Gastroesophageal sphincter (tissue), 4 donors: ENCODE measurements at regions not wholly inside any gene's neighbourhood (a gene's known extent, or its start where the extent isn't known, plus 50 kb on each side); places are given as distances from the start of the nearest gene placed in this dataset.

ENCODE experiments used
- ATAC-seq: fragments of 150-250 bp; one replicate; pipeline ENCODE4 v1.9.1; 2016; ENCODE audit warnings: mild to moderate bottlenecking, moderate library complexity
- H3K27ac ChIP-seq, 4 donors: fragments of 200-600 bp; sonication (generic) in 3 of 4; 1 replicate in 3 of 4; 2 replicates in 1 of 4; pipeline ENCODE4 v1.5.1; 2016 to 2019
- H3K27me3 ChIP-seq: fragments of 200-600 bp; sonication (generic); one replicate; pipeline ENCODE4 v1.5.1; 2019
- H3K36me3 ChIP-seq, 2 donors: fragments of 200-600 bp; sonication (generic); one replicate each; pipeline ENCODE4 v1.5.1; 2019; ENCODE audit warnings: control low read depth in 1 of 2
- H3K4me1 ChIP-seq, 3 donors: fragments of 200-600 bp; sonication (generic); 1 replicate in 2 of 3; 2 replicates in 1 of 3; pipeline ENCODE4 v1.5.1; 2016 to 2019; ENCODE audit warnings: control low read depth in 2 of 3
- H3K4me3 ChIP-seq, 2 donors: fragments of 200-600 bp; sonication (generic); one replicate each; pipeline ENCODE4 v1.5.1; 2019; ENCODE audit warnings: mild to moderate bottlenecking in 1 of 2, moderate library complexity in 1 of 2
- H3K9me3 ChIP-seq, 3 donors: fragments of 200-600 bp; sonication (generic); one replicate each; pipeline ENCODE4 v1.5.1; 2017 to 2019; ENCODE audit warnings: control low read depth in 2 of 3
- EP300 ChIP-seq: sonication (generic); formaldehyde crosslinking; IDR thresholded peaks from one replicate; pipeline ENCODE4 v1.6.1; 2017; ENCODE audit warnings: antibody characterized with exemption, mild to moderate bottlenecking
- POLR2A ChIP-seq, 2 donors: fragments of 450-650 bp; IDR thresholded peaks; one replicate each; pipeline ENCODE4 v1.6.1; 2017; ENCODE audit warnings: antibody characterized with exemption in 2 of 2, mild to moderate bottlenecking in 2 of 2, moderate library complexity in 1 of 2
- POLR2AphosphoS5 ChIP-seq: sonication (generic); formaldehyde crosslinking; IDR thresholded peaks from one replicate; pipeline ENCODE4 v1.6.1; 2017; ENCODE audit warnings: antibody characterized with exemption
- WGBS, 2 donors: methylation state at CpG; one replicate each; pipeline ENCODE4 v1.1.5; 2018; ENCODE audit warnings: low coverage in 1 of 2; 5-methylcytosine and 5-hydroxymethylcytosine counted together
- TF ChIP-seq, protein P1 (sequence below), 4 experiments: fragments of 200-600 bp in 2 of 4; fragments of 450-650 bp in 2 of 4; sonication (generic) in 1 of 4; IDR thresholded peaks; one replicate each; pipeline ENCODE4 v1.5.1; 2017 to 2019; ENCODE audit warnings: antibody characterized with exemption in 4 of 4, mild to moderate bottlenecking in 2 of 4, moderate library complexity in 2 of 4

DNA sequence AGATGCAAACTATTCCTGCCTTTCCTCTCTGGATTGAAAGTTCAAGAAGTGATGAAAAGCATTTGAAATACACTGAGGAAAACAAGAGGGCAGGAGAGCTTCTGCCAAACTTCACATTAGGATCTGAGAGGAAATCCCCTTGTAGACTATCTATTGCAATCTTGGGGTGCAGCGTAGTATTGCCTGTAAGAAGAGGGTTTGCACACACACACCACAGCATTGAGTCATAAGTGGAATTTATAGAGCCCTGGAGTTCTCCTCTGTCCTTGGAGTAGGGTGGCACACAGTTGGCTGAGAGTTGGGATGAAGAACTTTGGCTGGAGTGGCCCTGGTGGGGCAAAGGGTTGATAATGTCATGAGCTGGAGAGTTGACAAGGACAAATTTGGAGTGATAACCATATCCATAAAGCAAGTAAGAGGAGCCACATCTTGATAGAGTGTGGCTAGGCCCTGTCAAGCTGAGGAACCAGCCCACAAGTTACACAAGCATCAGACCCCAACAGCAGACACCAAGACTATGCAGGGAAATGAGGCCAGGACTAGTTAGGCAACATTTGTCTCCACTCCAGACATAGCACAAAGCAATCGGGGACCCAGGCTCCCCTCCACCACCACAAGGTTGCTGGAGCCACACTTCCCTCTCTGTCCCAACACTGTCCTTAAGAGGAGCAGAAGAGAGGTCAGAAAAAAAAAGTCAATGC lies 520.9 kb downstream of the KLF5 start:
- no peak overlapping the region for H3K27ac ChIP-seq
- no peaks in the 10 kb centered on the region for H3K9me3 ChIP-seq
- TF ChIP-seq, protein P1, sequence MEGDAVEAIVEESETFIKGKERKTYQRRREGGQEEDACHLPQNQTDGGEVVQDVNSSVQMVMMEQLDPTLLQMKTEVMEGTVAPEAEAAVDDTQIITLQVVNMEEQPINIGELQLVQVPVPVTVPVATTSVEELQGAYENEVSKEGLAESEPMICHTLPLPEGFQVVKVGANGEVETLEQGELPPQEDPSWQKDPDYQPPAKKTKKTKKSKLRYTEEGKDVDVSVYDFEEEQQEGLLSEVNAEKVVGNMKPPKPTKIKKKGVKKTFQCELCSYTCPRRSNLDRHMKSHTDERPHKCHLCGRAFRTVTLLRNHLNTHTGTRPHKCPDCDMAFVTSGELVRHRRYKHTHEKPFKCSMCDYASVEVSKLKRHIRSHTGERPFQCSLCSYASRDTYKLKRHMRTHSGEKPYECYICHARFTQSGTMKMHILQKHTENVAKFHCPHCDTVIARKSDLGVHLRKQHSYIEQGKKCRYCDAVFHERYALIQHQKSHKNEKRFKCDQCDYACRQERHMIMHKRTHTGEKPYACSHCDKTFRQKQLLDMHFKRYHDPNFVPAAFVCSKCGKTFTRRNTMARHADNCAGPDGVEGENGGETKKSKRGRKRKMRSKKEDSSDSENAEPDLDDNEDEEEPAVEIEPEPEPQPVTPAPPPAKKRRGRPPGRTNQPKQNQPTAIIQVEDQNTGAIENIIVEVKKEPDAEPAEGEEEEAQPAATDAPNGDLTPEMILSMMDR (IDR thresholded peaks at IDR 0.05): no peak
- TF ChIP-seq POLR2AphosphoS5: no peak
- TF ChIP-seq POLR2A (IDR thresholded peaks at IDR 0.05): no peak
- no peak for TF ChIP-seq EP300
- no peaks in the 10 kb centered on the region for H3K36me3 ChIP-seq
- H3K27me3 ChIP-seq: no peaks in the 10 kb centered on the region
- 96% methylated on average over 2 of the region's 2 CpGs; no CpG with 5 or more reads in 1 of the 2 donors for WGBS, 2 donors
- no peak overlapping the region for H3K4me3 ChIP-seq
- no peak for ATAC-seq
- H3K4me1 ChIP-seq: no peaks in the 10 kb centered on the region

DNA sequence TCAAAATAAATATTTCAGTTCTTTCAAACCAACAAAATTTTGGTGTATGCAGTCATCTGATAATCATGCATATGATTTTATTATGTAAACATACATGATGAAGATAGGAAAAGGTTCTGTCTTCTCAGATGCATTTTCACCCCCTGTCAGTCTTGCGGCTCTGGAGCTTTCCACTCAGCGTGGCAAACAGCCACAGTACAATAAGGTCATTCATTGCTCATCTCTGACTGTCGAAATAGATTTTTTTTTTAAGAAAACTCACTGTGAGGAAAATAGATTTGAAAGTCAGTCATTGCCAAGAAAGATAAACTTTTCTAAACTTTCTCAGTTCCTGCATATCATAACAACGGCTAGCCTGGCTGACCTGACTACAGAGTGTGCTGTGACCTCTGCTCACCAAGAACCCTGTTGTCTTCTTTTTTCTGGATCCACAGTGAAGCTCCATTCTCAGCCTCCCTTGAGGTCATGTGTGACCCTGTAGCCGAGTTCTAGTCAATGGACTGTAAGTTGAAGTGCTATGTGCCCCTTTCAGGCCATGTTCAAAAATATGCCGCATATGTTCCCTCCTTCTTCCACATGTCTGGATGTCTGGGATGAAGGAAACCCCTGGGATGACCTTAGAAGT lies 519.6 kb downstream of the KLF5 start:
- ATAC-seq: no peak
- TF ChIP-seq, protein P1 (IDR thresholded peaks at IDR 0.05): no peak
- TF ChIP-seq POLR2A (IDR thresholded peaks at IDR 0.05): no peak
- TF ChIP-seq EP300: no peak
- no peak for TF ChIP-seq POLR2AphosphoS5
- 26 to 52% methylated on average over 3 to 6 of the region's 6 CpGs for WGBS, 2 donors
- no peaks in the 10 kb centered on the region for H3K4me1 ChIP-seq
- no peaks in the 10 kb centered on the region for H3K9me3 ChIP-seq
- H3K4me3 ChIP-seq: no peak overlapping the region
- H3K36me3 ChIP-seq: no peaks in the 10 kb centered on the region
- no peak overlapping the region for H3K27ac ChIP-seq
- H3K27me3 ChIP-seq: no peaks in the 10 kb centered on the region

- Histone ChIP-seq H3K4me1 (no peaks in the 10 kb centered on the region), H3K27me3 (no peaks in the 10 kb centered on the region), H3K4me3 (no peak overlapping the region), H3K27ac (no peak overlapping the region), H3K9me3 (no peaks in the 10 kb centered on the region), H3K36me3 (no peaks in the 10 kb centered on the region)
- TF ChIP-seq, protein P1 (IDR thresholded peaks at IDR 0.05): no peak
- no peak for ATAC-seq
- WGBS, 2 donors: 67 to 76% methylated on average over 4 of the region's 4 CpGs
Observed at GRCh38 chr13:73576291-73576690, 517.5 kb downstream of the KLF5 start.

DNA sequence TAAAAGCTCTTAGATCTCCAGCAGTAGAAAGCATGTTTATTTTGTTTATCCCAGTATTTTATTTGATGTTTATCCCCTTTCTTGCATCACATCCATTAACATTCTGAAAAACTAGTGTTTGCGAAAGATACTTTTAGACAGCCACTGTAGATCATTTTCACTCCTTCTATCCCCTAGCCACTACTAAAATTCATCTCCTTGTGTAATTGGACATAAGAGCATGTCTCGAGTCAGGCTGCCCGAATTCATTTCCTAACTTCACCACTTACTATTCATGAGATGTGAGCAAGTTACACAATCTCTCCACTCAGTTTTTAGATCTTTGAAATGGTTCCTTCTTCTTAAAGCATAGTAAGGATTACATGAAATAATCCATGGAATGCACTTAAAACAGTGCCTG lies 514.0 kb downstream of the KLF5 start:
- WGBS, 2 donors: 53 to 63% methylated on average over 3 of the region's 3 CpGs
- H3K27ac ChIP-seq: no peak overlapping the region
- no peak for ATAC-seq
- no peak overlapping the region for H3K4me3 ChIP-seq
- no peaks in the 10 kb centered on the region for H3K36me3 ChIP-seq
- no peaks in the 10 kb centered on the region for H3K9me3 ChIP-seq
- TF ChIP-seq, protein P1 (IDR thresholded peaks at IDR 0.05): no peak
- TF ChIP-seq POLR2AphosphoS5 (no peak), EP300 (no peak), POLR2A (IDR thresholded peaks at IDR 0.05) (no peak)
- H3K4me1 ChIP-seq: no peaks in the 10 kb centered on the region
- no peaks in the 10 kb centered on the region for H3K27me3 ChIP-seq

GRCh38 chr13:73571376-73571775 lies 512.6 kb downstream of the KLF5 start:
- Histone ChIP-seq H3K4me3 (no peak overlapping the region), H3K36me3 (no peaks in the 10 kb centered on the region), H3K4me1 (no peaks in the 10 kb centered on the region), H3K9me3 (no peaks in the 10 kb centered on the region), H3K27ac (no peak overlapping the region), H3K27me3 (no peaks in the 10 kb centered on the region)
- TF ChIP-seq, protein P1 (IDR thresholded peaks at IDR 0.05): no peak
- TF ChIP-seq POLR2AphosphoS5: no peak
- no peak for TF ChIP-seq POLR2A (IDR thresholded peaks at IDR 0.05)
- TF ChIP-seq EP300: no peak
- WGBS, 2 donors: 45 to 64% methylated on average over 1 of the region's 1 CpG
- ATAC-seq: no peak
